Choroid plexus epithelial cell (primary cell): ENCODE measurements at regions not wholly inside any gene's neighbourhood (a gene's known extent, or its start where the extent isn't known, plus 50 kb on each side); places are given as distances from the start of the nearest gene placed in this dataset.

ENCODE experiments used
- DNase-seq: peaks from one replicate; pipeline ENCODE4 v3.0.0-alpha.2; 2010; ENCODE audit warnings: low read depth
- H3K4me3 ChIP-seq: 2 replicates; pipeline ENCODE4 v1.5.1; 2011; ENCODE audit warnings: low read depth, mild to moderate bottlenecking, control low read depth, low read length, moderate library complexity
- TF ChIP-seq, protein P1 (sequence below): conservative IDR thresholded peaks from 2 replicates; pipeline ENCODE4 v1.5.1; 2011; ENCODE audit warnings: low read depth, mild to moderate bottlenecking, control low read depth, inconsistent platforms, low read length, moderate library complexity

DNA sequence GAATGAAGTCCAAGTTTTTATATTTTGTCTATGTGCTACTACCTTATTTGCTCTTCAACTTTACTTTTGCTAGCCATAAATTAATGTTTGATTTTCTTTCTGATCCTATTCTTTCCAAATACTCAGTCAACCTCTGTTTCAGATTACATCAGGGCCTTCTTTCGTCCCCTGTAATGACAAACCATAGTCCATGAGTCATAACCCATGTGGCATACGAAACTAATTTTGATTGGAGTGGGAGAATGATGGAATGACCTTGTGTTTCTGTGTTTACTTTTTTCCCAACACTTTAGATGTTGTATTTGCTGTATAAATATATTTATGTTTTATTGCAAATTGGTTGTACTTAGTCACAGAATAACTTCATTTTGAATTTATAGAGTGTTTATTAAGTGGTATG lies 1043.1 kb downstream of the DTWD2 start:
- TF ChIP-seq, protein P1, sequence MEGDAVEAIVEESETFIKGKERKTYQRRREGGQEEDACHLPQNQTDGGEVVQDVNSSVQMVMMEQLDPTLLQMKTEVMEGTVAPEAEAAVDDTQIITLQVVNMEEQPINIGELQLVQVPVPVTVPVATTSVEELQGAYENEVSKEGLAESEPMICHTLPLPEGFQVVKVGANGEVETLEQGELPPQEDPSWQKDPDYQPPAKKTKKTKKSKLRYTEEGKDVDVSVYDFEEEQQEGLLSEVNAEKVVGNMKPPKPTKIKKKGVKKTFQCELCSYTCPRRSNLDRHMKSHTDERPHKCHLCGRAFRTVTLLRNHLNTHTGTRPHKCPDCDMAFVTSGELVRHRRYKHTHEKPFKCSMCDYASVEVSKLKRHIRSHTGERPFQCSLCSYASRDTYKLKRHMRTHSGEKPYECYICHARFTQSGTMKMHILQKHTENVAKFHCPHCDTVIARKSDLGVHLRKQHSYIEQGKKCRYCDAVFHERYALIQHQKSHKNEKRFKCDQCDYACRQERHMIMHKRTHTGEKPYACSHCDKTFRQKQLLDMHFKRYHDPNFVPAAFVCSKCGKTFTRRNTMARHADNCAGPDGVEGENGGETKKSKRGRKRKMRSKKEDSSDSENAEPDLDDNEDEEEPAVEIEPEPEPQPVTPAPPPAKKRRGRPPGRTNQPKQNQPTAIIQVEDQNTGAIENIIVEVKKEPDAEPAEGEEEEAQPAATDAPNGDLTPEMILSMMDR, result no peak
- no peak overlapping the region for H3K4me3 ChIP-seq
- no peak for DNase-seq

DNA sequence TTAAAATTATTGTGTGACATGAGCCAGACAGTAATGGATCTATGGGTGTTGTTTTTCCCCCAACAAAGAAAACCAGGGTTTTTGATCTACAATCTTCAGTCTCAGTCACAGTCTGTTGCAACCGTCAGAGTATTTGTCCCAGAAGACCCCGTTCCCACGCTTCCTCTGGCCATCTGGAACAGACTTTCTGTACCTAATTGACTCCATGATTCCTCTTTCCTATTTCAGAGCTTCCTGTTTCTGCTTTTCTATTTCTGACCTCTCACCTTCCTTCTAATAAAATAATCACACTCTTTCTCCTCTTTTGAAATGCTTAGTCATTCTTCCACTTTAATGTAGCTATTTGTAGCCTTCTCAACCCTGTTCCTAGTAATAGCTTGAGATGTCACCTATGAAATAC lies 1044.8 kb downstream of the DTWD2 start:
- H3K4me3 ChIP-seq, result no peak overlapping the region
- TF ChIP-seq, protein P1, result no peak
- DNase-seq, result no peak

DNA sequence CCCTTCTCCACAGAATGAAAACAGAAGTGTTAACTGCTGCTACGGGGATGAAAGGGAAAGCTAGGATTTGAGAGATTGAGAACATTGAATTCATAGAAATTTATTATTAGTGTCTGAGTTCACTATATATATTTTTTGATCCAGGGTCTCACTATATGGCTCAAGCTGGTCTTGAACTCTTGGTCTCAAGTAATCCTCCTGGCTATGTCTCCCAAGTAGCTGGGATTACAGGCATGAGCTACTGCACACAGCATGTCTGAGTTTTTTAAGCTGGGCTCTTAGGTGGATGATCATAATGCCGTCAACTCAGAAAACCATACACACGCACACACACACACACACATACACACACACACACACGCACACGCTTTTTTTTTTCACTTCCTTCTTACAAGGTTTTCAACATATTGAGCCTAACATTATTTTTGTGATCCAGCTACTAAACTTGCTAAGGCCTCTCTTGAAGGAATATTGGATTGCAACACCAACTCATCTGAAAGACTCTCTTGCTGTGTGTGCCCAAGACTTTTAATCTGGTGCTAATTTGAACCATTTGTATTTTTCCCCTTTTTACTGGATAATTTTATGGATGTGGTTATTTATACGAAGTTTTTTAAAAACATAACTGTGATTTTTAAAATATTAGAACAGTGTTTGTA lies 1045.4 kb downstream of the DTWD2 start:
- no peak overlapping the region for H3K4me3 ChIP-seq
- no peak for DNase-seq
- TF ChIP-seq, protein P1, result no peak

DNA sequence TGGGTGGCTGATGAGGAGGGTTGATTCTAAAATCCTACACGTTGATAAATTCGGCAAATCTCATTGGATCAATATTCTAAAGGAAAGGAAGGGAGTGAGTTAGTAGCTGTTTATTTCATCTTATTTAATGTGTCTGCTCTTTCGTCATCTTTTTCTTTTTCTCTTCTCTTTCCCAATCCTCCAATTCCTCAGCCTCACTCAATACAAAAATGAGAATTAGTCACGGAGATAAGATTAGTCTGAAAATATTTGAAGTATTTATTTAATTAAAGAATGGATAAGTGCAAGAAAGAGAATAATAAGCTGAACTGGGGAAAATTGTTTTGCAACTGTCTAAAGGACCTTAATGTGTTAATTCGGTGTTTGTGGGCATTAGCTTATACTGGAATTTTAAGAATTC lies 1095.1 kb downstream of the DTWD2 start:
- peak; percentile 16 for DNase-seq

DNA sequence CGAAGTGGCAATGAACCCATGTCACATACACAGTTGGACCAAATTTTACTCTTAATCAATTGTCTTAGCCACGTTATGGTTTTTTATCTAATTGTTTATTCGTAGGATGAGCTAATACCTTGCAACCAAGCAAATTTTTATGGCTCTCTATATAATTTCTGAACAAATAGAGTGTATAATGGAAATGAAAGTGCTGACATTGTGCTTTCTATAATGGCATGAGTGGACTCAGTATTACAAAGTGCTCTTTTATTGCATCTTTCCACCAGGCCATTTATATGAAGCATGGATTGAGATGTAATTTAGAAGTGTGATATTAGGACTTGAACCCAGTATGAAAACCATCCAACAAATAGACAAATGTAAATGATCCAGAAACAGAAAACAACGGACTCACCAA lies 1096.0 kb downstream of the DTWD2 start:
- TF ChIP-seq, protein P1, result no peak
- DNase-seq, result no peak
- H3K4me3 ChIP-seq, result no peak overlapping the region

More for the DNA sequence above, 1095.1 kb downstream of the DTWD2 start:
- H3K4me3 ChIP-seq, result no peak overlapping the region
- TF ChIP-seq, protein P1, result no peak

DNA sequence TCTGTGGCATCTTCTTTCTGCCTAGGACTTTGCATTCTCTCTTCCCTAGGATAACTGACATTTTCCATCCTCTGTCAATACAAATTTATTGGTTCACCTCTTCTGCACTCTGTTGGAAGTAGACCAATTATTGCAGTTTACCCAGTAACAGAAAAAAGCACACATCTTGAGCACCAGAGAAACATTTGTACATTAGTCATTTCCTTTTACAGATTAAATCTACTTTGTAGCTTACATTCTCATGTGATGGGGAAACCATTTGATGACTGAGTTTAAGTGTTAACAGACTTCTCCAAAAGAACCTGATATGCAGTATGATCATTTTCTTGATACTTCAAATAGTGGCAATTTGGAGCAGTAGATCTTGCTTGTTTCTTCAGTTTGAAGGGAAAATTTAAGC lies 1098.8 kb downstream of the DTWD2 start:
- TF ChIP-seq, protein P1, result no peak
- DNase-seq, result peak; percentile 64
- no peak overlapping the region for H3K4me3 ChIP-seq

DNA sequence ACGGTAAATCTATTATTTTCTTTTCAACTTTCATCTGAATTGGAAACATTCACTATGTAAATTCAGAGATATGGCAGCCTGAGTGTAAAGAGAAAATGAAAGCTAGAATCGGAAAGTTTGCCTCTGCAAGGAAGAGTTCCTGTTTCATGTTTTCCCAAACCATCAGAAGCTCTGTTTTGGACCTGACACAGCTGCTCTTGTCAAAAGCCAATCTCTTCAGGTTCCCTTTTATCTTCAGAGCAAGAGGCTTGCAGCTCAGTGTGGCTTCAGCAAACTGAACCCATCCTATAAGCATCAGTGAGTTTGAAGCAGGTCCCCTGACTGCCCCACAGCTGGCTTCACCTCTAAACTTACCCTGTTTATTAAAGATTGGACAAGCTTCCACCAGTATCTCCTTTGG lies 1099.7 kb downstream of the DTWD2 start:
- peak overlapping the region; percentile 37 for H3K4me3 ChIP-seq
- DNase-seq, result peak; percentile 34
- TF ChIP-seq, protein P1, result no peak
